ENCODE measurements at regions not wholly inside any gene's neighbourhood (a gene's known extent, or its start where the extent isn't known, plus 50 kb on each side); places are given as distances from the start of the nearest gene placed in this dataset.

DNA sequence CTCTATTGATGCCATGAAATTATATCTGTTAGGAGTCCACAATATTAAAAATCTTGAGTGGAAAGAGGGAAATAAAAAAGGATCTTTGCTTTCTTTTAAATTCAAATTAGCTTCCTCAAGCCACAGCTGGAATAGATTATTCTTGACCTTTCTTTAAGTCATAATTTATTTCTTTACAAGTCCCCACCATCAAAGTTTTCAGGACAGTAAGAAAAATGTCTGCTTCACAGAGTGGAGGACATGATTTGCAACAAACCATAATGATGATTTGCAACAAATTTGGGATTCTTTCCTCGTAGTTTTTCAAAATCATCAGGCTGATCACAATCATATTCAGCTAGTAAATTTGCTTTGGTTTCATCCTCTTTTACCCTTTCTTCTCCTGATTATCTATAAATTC lies 301.8 kb upstream of the NRIP1 start:
- H3K27me3 Mint-ChIP-seq (ENCODE audit: low read depth) = no peaks in the 10 kb centered on the region
- H3K36me3 Mint-ChIP-seq (ENCODE audit: low read depth) = no peaks in the 10 kb centered on the region
- no peaks in the 10 kb centered on the region for H3K9me3 Mint-ChIP-seq
- no peak for DNase-seq (ENCODE audit: low spot score)
- intact Hi-C loops (cut with micrococcal nuclease) = no loop called here
- H3K4me3 Mint-ChIP-seq (ENCODE audit: low read depth) = no peak overlapping the region
- no peak overlapping the region for H3K27ac Mint-ChIP-seq
- no peaks in the 10 kb centered on the region for H3K4me1 Mint-ChIP-seq (ENCODE audit: low read depth)

GRCh38 chr21:15367061-15367626 lies 302.3 kb upstream of the NRIP1 start:
- no peak overlapping the region for H3K27ac Mint-ChIP-seq
- H3K4me1 Mint-ChIP-seq (ENCODE audit: low read depth) = no peaks in the 10 kb centered on the region
- no peaks in the 10 kb centered on the region for H3K27me3 Mint-ChIP-seq (ENCODE audit: low read depth)
- DNase-seq (ENCODE audit: low spot score) = no peak
- H3K9me3 Mint-ChIP-seq = no peaks in the 10 kb centered on the region
- H3K4me3 Mint-ChIP-seq (ENCODE audit: low read depth) = no peak overlapping the region
- H3K36me3 Mint-ChIP-seq (ENCODE audit: low read depth) = no peaks in the 10 kb centered on the region
- intact Hi-C loops (cut with micrococcal nuclease) = no loop called here

GRCh38 chr21:15370462-15370975 lies 305.7 kb upstream of the NRIP1 start:
- H3K4me1 Mint-ChIP-seq (ENCODE audit: low read depth) = no peaks in the 10 kb centered on the region
- no peaks in the 10 kb centered on the region for H3K27me3 Mint-ChIP-seq (ENCODE audit: low read depth)
- intact Hi-C loops (cut with micrococcal nuclease) = no loop called here
- no peak overlapping the region for H3K27ac Mint-ChIP-seq
- no peaks in the 10 kb centered on the region for H3K9me3 Mint-ChIP-seq
- no peak overlapping the region for H3K4me3 Mint-ChIP-seq (ENCODE audit: low read depth)
- DNase-seq (ENCODE audit: low spot score) = no peak
- no peaks in the 10 kb centered on the region for H3K36me3 Mint-ChIP-seq (ENCODE audit: low read depth)

DNA sequence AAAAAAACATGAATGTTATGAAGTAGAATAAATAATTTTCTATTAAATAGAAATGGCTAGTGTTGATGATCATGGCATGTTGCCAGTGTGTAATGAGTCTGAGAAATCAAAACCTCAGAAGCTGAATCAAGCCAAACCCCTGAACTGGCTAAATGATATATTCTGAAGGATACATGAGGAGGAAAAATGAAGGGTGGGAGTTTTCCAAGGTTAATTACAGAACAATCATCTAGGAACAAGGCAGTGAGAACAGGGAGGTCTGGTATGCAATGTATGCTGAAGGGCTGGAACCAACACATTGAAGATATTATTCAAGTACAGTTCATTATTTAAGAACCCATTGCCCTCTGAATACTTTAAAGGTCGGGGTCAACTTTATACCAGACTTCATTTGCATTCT lies 309.1 kb upstream of the NRIP1 start:
- Mint-ChIP-seq H3K27me3 (ENCODE audit: low read depth) (no peaks in the 10 kb centered on the region), H3K27ac (no peak overlapping the region), H3K4me3 (ENCODE audit: low read depth) (no peak overlapping the region), H3K9me3 (no peaks in the 10 kb centered on the region), H3K4me1 (ENCODE audit: low read depth) (no peaks in the 10 kb centered on the region), H3K36me3 (ENCODE audit: low read depth) (no peaks in the 10 kb centered on the region)
- intact Hi-C loops (cut with micrococcal nuclease) = no loop called here
- no peak for DNase-seq (ENCODE audit: low spot score)

DNA sequence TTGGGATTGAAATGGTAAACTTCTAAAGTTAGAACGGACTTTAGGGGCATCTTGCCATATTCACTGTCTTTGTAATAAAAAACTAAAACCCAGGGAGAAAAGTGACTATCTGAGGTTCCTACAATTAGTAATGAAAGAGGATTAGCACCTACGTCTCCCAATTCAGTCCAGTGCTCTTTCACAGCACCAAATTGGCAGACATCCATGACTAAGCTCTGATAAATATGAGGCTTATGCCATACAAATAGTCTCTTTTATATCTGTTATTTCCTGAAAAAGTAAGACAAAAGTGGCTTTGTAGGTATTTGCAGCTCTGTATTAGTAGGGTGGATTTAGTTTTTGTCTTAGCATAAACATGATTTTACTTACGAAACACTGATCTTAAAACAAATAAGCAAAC lies 315.0 kb upstream of the NRIP1 start:
- no peaks in the 10 kb centered on the region for H3K36me3 Mint-ChIP-seq (ENCODE audit: low read depth)
- H3K4me3 Mint-ChIP-seq (ENCODE audit: low read depth) = no peak overlapping the region
- no peak for DNase-seq (ENCODE audit: low spot score)
- intact Hi-C loops (cut with micrococcal nuclease) = no loop called here
- no peak overlapping the region for H3K27ac Mint-ChIP-seq
- no peaks in the 10 kb centered on the region for H3K27me3 Mint-ChIP-seq (ENCODE audit: low read depth)
- H3K4me1 Mint-ChIP-seq (ENCODE audit: low read depth) = no peaks in the 10 kb centered on the region
- no peaks in the 10 kb centered on the region for H3K9me3 Mint-ChIP-seq

DNA sequence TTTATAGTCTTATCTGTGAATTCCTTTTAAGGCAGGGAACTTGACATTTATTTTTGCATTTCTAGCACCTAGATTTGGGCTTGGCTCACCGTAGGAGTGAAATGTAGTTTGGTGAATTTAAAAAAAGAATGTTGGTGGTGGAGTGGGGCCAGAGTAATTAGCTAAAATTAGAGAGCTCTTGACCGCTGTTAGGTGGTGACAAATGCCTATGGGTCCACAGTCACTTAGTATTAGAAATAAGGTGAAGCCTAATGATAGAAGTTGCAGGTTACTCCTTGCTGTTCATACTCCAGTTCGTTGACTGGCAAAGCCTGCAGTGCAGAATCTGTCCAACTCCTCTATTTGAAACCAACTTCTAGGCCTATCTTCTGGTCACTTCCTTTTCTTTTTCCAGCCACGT lies 318.8 kb upstream of the NRIP1 start:
- no peak for DNase-seq (ENCODE audit: low spot score)
- Mint-ChIP-seq H3K9me3 (no peaks in the 10 kb centered on the region), H3K27me3 (ENCODE audit: low read depth) (no peaks in the 10 kb centered on the region), H3K4me1 (ENCODE audit: low read depth) (no peaks in the 10 kb centered on the region), H3K27ac (no peak overlapping the region), H3K36me3 (ENCODE audit: low read depth) (no peaks in the 10 kb centered on the region), H3K4me3 (ENCODE audit: low read depth) (no peak overlapping the region)
- intact Hi-C loops (cut with micrococcal nuclease) = no loop called here

DNA sequence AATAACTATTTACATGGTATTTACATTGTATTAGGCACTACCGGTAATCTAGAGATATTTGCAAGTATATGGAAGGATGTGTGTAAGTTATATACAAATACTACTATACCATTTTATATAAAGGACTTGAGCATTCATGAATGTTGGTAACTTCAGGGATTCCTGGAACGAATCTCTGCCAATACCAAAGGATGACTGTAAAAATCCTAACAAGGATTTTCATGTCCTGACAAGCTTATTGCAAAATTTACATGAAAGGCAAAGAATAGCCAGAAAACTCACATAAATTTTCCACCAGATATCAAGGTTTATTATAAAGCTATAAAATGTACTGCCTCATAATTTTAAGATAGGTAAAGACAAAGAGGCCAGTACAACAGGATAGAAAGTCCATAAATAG lies 325.2 kb upstream of the NRIP1 start:
- H3K36me3 Mint-ChIP-seq (ENCODE audit: low read depth) = no peaks in the 10 kb centered on the region
- no peaks in the 10 kb centered on the region for H3K9me3 Mint-ChIP-seq
- H3K4me1 Mint-ChIP-seq (ENCODE audit: low read depth) = no peaks in the 10 kb centered on the region

DNA sequence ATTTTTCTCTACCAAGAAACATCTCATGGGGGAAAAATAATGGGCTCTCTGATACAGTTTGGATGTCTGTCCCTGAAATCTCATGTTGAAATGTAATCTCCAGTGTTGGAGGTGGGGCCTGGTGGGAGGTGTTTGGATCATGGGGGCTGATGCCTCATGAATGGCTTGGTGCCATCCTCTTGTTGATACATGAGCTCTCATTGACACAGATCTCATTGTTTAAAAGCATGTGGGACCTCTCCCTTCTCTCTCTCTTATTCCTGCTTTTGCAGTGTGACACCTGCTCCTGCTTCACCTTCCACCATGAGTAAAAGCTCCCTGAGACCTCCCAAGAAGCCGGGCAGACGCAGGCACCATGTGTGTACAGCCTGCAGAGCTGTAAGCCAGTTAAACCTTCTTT lies 332.5 kb upstream of the NRIP1 start:
- no peak overlapping the region for H3K4me3 Mint-ChIP-seq (ENCODE audit: low read depth)
- no peak for DNase-seq (ENCODE audit: low spot score)
- no peaks in the 10 kb centered on the region for H3K4me1 Mint-ChIP-seq (ENCODE audit: low read depth)
- intact Hi-C loops (cut with micrococcal nuclease) = no loop called here
- H3K27me3 Mint-ChIP-seq (ENCODE audit: low read depth) = peaks cover 1% of the 10 kb centered on the region
- no peaks in the 10 kb centered on the region for H3K9me3 Mint-ChIP-seq
- H3K36me3 Mint-ChIP-seq (ENCODE audit: low read depth) = no peaks in the 10 kb centered on the region
- no peak overlapping the region for H3K27ac Mint-ChIP-seq

More for the DNA sequence above, 325.2 kb upstream of the NRIP1 start:
- Mint-ChIP-seq H3K4me3 (ENCODE audit: low read depth) (no peak overlapping the region), H3K27ac (no peak overlapping the region), H3K27me3 (ENCODE audit: low read depth) (no peaks in the 10 kb centered on the region)
- intact Hi-C loops (cut with micrococcal nuclease) = no loop called here
- no peak for DNase-seq (ENCODE audit: low spot score)

GRCh38 chr21:15400905-15401304 lies 328.9 kb upstream of the USP25 start:
- DNase-seq (ENCODE audit: low spot score) = no peak

DNA sequence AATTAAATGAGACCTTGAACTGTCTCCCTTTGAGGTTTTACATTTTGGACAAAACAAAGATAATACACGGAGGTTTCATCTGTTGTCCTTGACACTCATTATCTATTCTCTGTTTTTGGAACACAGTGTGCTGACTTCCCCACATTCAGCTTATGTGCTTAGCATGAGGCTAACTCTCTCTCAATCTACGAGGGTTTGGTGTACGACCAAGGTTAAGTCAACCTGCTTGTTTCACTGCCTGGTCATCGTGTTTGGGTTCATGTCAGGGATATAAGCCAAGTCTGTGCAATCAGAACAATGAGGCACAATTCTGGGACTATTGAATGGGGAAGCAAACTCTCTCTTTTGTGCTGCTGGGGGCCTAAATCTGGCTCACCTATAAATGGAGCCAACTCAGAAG lies 328.5 kb upstream of the USP25 start:
- Mint-ChIP-seq H3K36me3 (ENCODE audit: low read depth) (no peaks in the 10 kb centered on the region), H3K4me3 (ENCODE audit: low read depth) (no peak overlapping the region), H3K27me3 (ENCODE audit: low read depth) (peaks cover 1% of the 10 kb centered on the region), H3K27ac (no peak overlapping the region), H3K9me3 (no peaks in the 10 kb centered on the region), H3K4me1 (ENCODE audit: low read depth) (no peaks in the 10 kb centered on the region)
- DNase-seq (ENCODE audit: low spot score) = no peak
- intact Hi-C loops (cut with micrococcal nuclease) = no loop called here

More at GRCh38 chr21:15400905-15401304, 328.9 kb upstream of the USP25 start:
- no peak overlapping the region for H3K4me3 Mint-ChIP-seq (ENCODE audit: low read depth)
- no peaks in the 10 kb centered on the region for H3K9me3 Mint-ChIP-seq
- no peaks in the 10 kb centered on the region for H3K4me1 Mint-ChIP-seq (ENCODE audit: low read depth)
- peaks cover 1% of the 10 kb centered on the region for H3K27me3 Mint-ChIP-seq (ENCODE audit: low read depth)
- intact Hi-C loops (cut with micrococcal nuclease) = no loop called here
- no peak overlapping the region for H3K27ac Mint-ChIP-seq
- no peaks in the 10 kb centered on the region for H3K36me3 Mint-ChIP-seq (ENCODE audit: low read depth)

DNA sequence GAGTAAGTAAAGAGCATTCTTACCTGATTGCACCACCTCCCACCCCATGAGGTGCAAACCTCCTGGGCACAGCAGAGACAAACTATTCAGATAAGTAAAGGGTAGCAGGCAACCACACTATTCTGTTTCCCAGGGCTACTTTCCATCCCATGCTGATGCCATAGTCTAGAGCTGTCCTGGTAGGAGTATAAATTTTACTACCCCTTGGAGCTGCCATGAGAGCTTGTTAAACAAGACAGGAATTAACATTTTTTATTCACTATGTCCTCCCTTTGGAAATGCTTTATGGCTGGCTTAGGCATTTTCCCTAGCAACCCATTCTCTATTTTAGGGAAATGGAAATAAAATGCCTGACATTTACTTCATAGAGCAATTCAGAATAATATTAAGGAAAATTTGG lies 324.6 kb upstream of the USP25 start:
- no peaks in the 10 kb centered on the region for H3K36me3 Mint-ChIP-seq (ENCODE audit: low read depth)
- H3K9me3 Mint-ChIP-seq = no peaks in the 10 kb centered on the region
- no peaks in the 10 kb centered on the region for H3K4me1 Mint-ChIP-seq (ENCODE audit: low read depth)

DNA sequence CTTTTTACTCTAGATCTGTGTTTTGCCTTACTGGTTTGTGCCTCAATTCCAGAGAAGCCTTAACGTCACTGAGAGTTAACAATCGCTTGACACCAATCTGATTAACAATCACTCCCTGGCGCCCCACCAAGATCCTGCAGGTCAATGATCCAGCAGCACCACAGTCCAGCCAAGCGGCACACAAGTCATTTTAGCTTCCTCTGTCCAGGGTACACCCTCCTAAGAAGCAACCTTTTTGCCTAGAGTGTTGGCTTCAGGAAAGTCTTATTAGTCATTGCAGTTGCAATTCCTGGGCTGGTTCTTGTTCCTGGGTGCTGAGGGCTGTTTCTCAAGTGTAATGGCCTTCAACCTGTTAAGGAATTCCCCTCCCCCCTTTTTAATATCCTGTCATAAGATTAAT lies 323.0 kb upstream of the USP25 start:
- H3K27me3 Mint-ChIP-seq (ENCODE audit: low read depth) = no peaks in the 10 kb centered on the region
- no peak overlapping the region for H3K27ac Mint-ChIP-seq
- peaks cover 2% of the 10 kb centered on the region for H3K4me1 Mint-ChIP-seq (ENCODE audit: low read depth)
- no peak for DNase-seq (ENCODE audit: low spot score)
- no peak overlapping the region for H3K4me3 Mint-ChIP-seq (ENCODE audit: low read depth)
- peaks cover 2% of the 10 kb centered on the region for H3K36me3 Mint-ChIP-seq (ENCODE audit: low read depth)
- peaks cover 7% of the 10 kb centered on the region for H3K9me3 Mint-ChIP-seq
- intact Hi-C loops (cut with micrococcal nuclease) = no loop called here

More for the DNA sequence above, 324.6 kb upstream of the USP25 start:
- Mint-ChIP-seq H3K27me3 (ENCODE audit: low read depth) (no peaks in the 10 kb centered on the region), H3K4me3 (ENCODE audit: low read depth) (no peak overlapping the region), H3K27ac (no peak overlapping the region)
- intact Hi-C loops (cut with micrococcal nuclease) = no loop called here
- no peak for DNase-seq (ENCODE audit: low spot score)

- Mint-ChIP-seq H3K4me1 (ENCODE audit: low read depth) (peaks cover 2% of the 10 kb centered on the region), H3K9me3 (peaks cover 15% of the 10 kb centered on the region), H3K27me3 (ENCODE audit: low read depth) (no peaks in the 10 kb centered on the region), H3K27ac (no peak overlapping the region), H3K36me3 (ENCODE audit: low read depth) (peaks cover 2% of the 10 kb centered on the region), H3K4me3 (ENCODE audit: low read depth) (no peak overlapping the region)
- intact Hi-C loops (cut with micrococcal nuclease) = no loop called here
- no peak for DNase-seq (ENCODE audit: low spot score)
Measured at GRCh38 chr21:15407585-15407984, 322.2 kb upstream of the USP25 start.

- Mint-ChIP-seq H3K27me3 (ENCODE audit: low read depth) (no peaks in the 10 kb centered on the region), H3K9me3 (peaks cover 15% of the 10 kb centered on the region), H3K36me3 (ENCODE audit: low read depth) (peaks cover 2% of the 10 kb centered on the region), H3K4me1 (ENCODE audit: low read depth) (peaks cover 2% of the 10 kb centered on the region), H3K27ac (no peak overlapping the region), H3K4me3 (ENCODE audit: low read depth) (no peak overlapping the region)
- DNase-seq (ENCODE audit: low spot score) = no peak
- intact Hi-C loops (cut with micrococcal nuclease) = no loop called here
Measured at GRCh38 chr21:15408089-15408488, 321.7 kb upstream of the USP25 start.

Measured in activated T-helper 2 cell treated with anti-CD3 and anti-CD28 coated beads, Interferon-gamma antibody, Interleukin-2, Interleukin-4, amounts not matched to agents 10 μg/mL and 5 μg/mL and 100 μg/mL, durations not matched to agents 14 hours and 24 hours and 36 hours (primary cell).